GM23248 (cell line): ENCODE measurements at regions not wholly inside any gene's neighbourhood (a gene's known extent, or its start where the extent isn't known, plus 50 kb on each side); places are given as distances from the start of the nearest gene placed in this dataset.

ENCODE experiments used
- DNase-seq: peaks from one replicate; pipeline ENCODE4 v3.0.0-alpha.2; 2015
- H2AFZ ChIP-seq: fragments of 200-600 bp; sonication (generic); 2 replicates; pipeline ENCODE4 v1.6.1; 2016; ENCODE audit warnings: antibody characterized with exemption
- H3F3A ChIP-seq: fragments of 200-600 bp; sonication (generic); 2 replicates; pipeline ENCODE4 v1.6.1; 2016; ENCODE audit warnings: mild to moderate bottlenecking, antibody characterized with exemption, mixed run types; ENCODE audit not compliant: insufficient read depth
- H3K27ac ChIP-seq: fragments of 200-600 bp; sonication (generic); 2 replicates; pipeline ENCODE4 v1.5.1; 2016; ENCODE audit warnings: mild to moderate bottlenecking
- H3K27me3 ChIP-seq: fragments of 200-600 bp; sonication (generic); replicated peaks from 2 replicates; pipeline ENCODE4 v1.6.1; 2016; ENCODE audit warnings: mild to moderate bottlenecking; ENCODE audit not compliant: insufficient read depth
- H3K36me3 ChIP-seq: fragments of 200-600 bp; sonication (generic); 2 replicates; pipeline ENCODE4 v1.6.1; 2016; ENCODE audit warnings: low read depth, mild to moderate bottlenecking
- H3K4me1 ChIP-seq: fragments of 200-600 bp; sonication (generic); 2 replicates; pipeline ENCODE4 v1.6.1; 2016; ENCODE audit warnings: mild to moderate bottlenecking; ENCODE audit not compliant: insufficient read depth
- H3K4me2 ChIP-seq: fragments of 200-600 bp; sonication (generic); one replicate; pipeline ENCODE4 v1.6.1; 2016; ENCODE audit warnings: mild to moderate bottlenecking; ENCODE audit not compliant: unreplicated experiment
- H3K4me3 ChIP-seq: fragments of 200-600 bp; sonication (generic); 2 replicates; pipeline ENCODE4 v1.5.1; 2016; ENCODE audit warnings: mild to moderate bottlenecking
- H3K79me2 ChIP-seq: fragments of 200-600 bp; sonication (generic); 2 replicates; pipeline ENCODE4 v1.6.1; 2016; ENCODE audit warnings: mild to moderate bottlenecking; ENCODE audit not compliant: insufficient read depth
- H3K9ac ChIP-seq: fragments of 200-600 bp; sonication (generic); 2 replicates; pipeline ENCODE4 v1.6.1; 2016; ENCODE audit warnings: mild to moderate bottlenecking
- H3K9me2 ChIP-seq: fragments of 200-600 bp; sonication (generic); 2 replicates; pipeline ENCODE4 v1.6.1; 2016; ENCODE audit warnings: mixed run types, mild to moderate bottlenecking, moderate library complexity; ENCODE audit not compliant: insufficient read depth
- H3K9me3 ChIP-seq: fragments of 200-600 bp; sonication (generic); one replicate; pipeline ENCODE4 v1.6.1; 2017; ENCODE audit warnings: low read depth
- H4K20me1 ChIP-seq: fragments of 200-600 bp; sonication (generic); 2 replicates; pipeline ENCODE4 v1.6.0; 2016; ENCODE audit not compliant: insufficient read depth
- EZH2 ChIP-seq: fragments of 200-600 bp; sonication (generic); IDR thresholded peaks from 2 replicates; pipeline ENCODE4 v1.6.1; 2018; ENCODE audit warnings: antibody characterized with exemption, mild to moderate bottlenecking; ENCODE audit not compliant: insufficient read depth, poor library complexity, severe bottlenecking
- EZH2phosphoT487 ChIP-seq: fragments of 200-600 bp; sonication (generic); IDR thresholded peaks from 2 replicates; pipeline ENCODE4 v1.6.1; 2018; ENCODE audit warnings: antibody characterized with exemption, moderate library complexity, mild to moderate bottlenecking, low read depth; ENCODE audit not compliant: insufficient read depth
- WGBS, 2 experiments: methylation state at CpG; one replicate each; pipeline ENCODE4 v1.1.6; 2015 to 2017; ENCODE audit warnings: low lambda C conversion rate in 2 of 2, low coverage in 1 of 2; ENCODE audit errors: missing lambda C conversion rate in 2 of 2; 5-methylcytosine and 5-hydroxymethylcytosine counted together
- in situ Hi-C: fragments of 300-500 bp; cut with MboI; formaldehyde crosslinking; loops from 2 replicates; pipeline ENCODE4 v1.15.0; 2020

- Histone ChIP-seq H3F3A (no peaks in the 10 kb centered on the region), H3K9me2 (no peaks in the 10 kb centered on the region), H3K4me3 (no peak overlapping the region), H2AFZ (no peak overlapping the region), H3K9me3 (no peaks in the 10 kb centered on the region), H3K4me1 (no peaks in the 10 kb centered on the region), H3K79me2 (no peaks in the 10 kb centered on the region), H3K27ac (no peak overlapping the region), H3K36me3 (no peaks in the 10 kb centered on the region), H4K20me1 (no peaks in the 10 kb centered on the region), H3K27me3 (no peaks in the 10 kb centered on the region), H3K9ac (no peak overlapping the region), H3K4me2 (no peak overlapping the region)
- WGBS, 2 experiments = 23 to 50% methylated on average over 1 of the region's 1 CpG
- DNase-seq = no peak
- in situ Hi-C loops = no loop called here
- TF ChIP-seq EZH2 = no peak
- TF ChIP-seq EZH2phosphoT487 = no peak
These were observed 1626.3 kb upstream of the CELF4 start for GRCh38 chr18:39191931-39192330.

DNA sequence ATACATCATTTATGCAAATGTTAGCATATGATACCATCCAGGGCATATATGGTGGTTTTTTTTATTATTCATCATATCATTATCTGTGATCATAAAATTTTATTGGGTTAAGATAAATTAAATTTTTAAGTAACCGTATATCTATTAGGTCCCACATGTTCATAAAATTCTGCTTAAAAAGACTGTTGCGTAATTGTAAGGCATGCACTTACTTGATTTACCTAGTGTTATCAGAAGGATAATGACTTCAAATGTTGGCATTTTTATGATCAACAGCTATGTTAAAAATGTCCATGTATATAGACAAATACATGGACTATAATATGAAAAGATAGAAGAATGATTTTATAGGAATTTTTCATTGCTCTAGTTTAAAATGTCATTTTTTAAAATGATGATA, 1625.5 kb upstream of the CELF4 start:
- no peak overlapping the region for H2AFZ ChIP-seq
- H3K9me3 ChIP-seq = no peaks in the 10 kb centered on the region
- H3F3A ChIP-seq = no peaks in the 10 kb centered on the region
- H3K4me3 ChIP-seq = no peak overlapping the region
- H3K36me3 ChIP-seq = no peaks in the 10 kb centered on the region
- H3K4me1 ChIP-seq = no peaks in the 10 kb centered on the region
- 68 to 69% methylated on average over 2 of the region's 2 CpGs for WGBS, 2 experiments
- no peak for TF ChIP-seq EZH2phosphoT487
- H3K4me2 ChIP-seq = no peak overlapping the region
- H3K79me2 ChIP-seq = no peaks in the 10 kb centered on the region
- H4K20me1 ChIP-seq = no peaks in the 10 kb centered on the region
- no peak overlapping the region for H3K9ac ChIP-seq
- DNase-seq = no peak
- H3K9me2 ChIP-seq = no peaks in the 10 kb centered on the region
- in situ Hi-C loops = no loop called here
- H3K27me3 ChIP-seq = no peaks in the 10 kb centered on the region
- no peak overlapping the region for H3K27ac ChIP-seq

- TF ChIP-seq EZH2phosphoT487 (no peak), EZH2 (no peak)
- no peaks in the 10 kb centered on the region for H3K36me3 ChIP-seq
These were observed 1624.9 kb upstream of the CELF4 start for GRCh38 chr18:39190508-39190907.

GRCh38 chr18:39188278-39188677, 1622.7 kb upstream of the CELF4 start:
- 3 to 6% methylated on average over 2 of the region's 2 CpGs for WGBS, 2 experiments
- H3K9me3 ChIP-seq = no peaks in the 10 kb centered on the region
- no peaks in the 10 kb centered on the region for H3K36me3 ChIP-seq
- no peaks in the 10 kb centered on the region for H3K4me1 ChIP-seq
- H3K9me2 ChIP-seq = no peaks in the 10 kb centered on the region
- H3F3A ChIP-seq = no peaks in the 10 kb centered on the region
- no peak overlapping the region for H3K4me3 ChIP-seq
- no peaks in the 10 kb centered on the region for H3K79me2 ChIP-seq
- TF ChIP-seq EZH2 (no peak), EZH2phosphoT487 (no peak)
- no peaks in the 10 kb centered on the region for H3K27me3 ChIP-seq
- DNase-seq = no peak
- in situ Hi-C loops = no loop called here
- no peaks in the 10 kb centered on the region for H4K20me1 ChIP-seq
- H2AFZ ChIP-seq = no peak overlapping the region
- H3K27ac ChIP-seq = no peak overlapping the region
- H3K4me2 ChIP-seq = no peak overlapping the region
- H3K9ac ChIP-seq = no peak overlapping the region

More at GRCh38 chr18:39190508-39190907, 1624.9 kb upstream of the CELF4 start:
- H3K27me3 ChIP-seq = no peaks in the 10 kb centered on the region
- no peak for DNase-seq
- H3K9me3 ChIP-seq = no peaks in the 10 kb centered on the region
- H3K79me2 ChIP-seq = no peaks in the 10 kb centered on the region
- no peaks in the 10 kb centered on the region for H3F3A ChIP-seq
- H3K4me1 ChIP-seq = no peaks in the 10 kb centered on the region
- no peaks in the 10 kb centered on the region for H3K9me2 ChIP-seq
- H3K4me2 ChIP-seq = no peak overlapping the region
- H2AFZ ChIP-seq = no peak overlapping the region
- in situ Hi-C loops = no loop called here
- H3K27ac ChIP-seq = no peak overlapping the region
- 37 to 49% methylated on average over 3 of the region's 3 CpGs for WGBS, 2 experiments
- no peak overlapping the region for H3K9ac ChIP-seq
- H4K20me1 ChIP-seq = no peaks in the 10 kb centered on the region
- no peak overlapping the region for H3K4me3 ChIP-seq

GRCh38 chr18:39186008-39186407, 1620.4 kb upstream of the CELF4 start:
- Histone ChIP-seq H4K20me1 (no peaks in the 10 kb centered on the region), H3K9me2 (no peaks in the 10 kb centered on the region)

More at GRCh38 chr18:39186008-39186407, 1620.4 kb upstream of the CELF4 start:
- Histone ChIP-seq H3K27ac (no peak overlapping the region), H3K9ac (no peak overlapping the region), H3K4me2 (no peak overlapping the region), H3K4me3 (no peak overlapping the region), H3K36me3 (no peaks in the 10 kb centered on the region), H3K9me3 (no peaks in the 10 kb centered on the region), H3F3A (no peaks in the 10 kb centered on the region), H2AFZ (no peak overlapping the region), H3K79me2 (no peaks in the 10 kb centered on the region), H3K27me3 (no peaks in the 10 kb centered on the region), H3K4me1 (no peaks in the 10 kb centered on the region)
- no peak for DNase-seq
- TF ChIP-seq EZH2phosphoT487 (no peak), EZH2 (no peak)
- WGBS, 2 experiments = 40 to 53% methylated on average over 2 of the region's 2 CpGs
- in situ Hi-C loops = no loop called here
